Fibroblast of pulmonary artery (primary cell): ENCODE measurements at regions not wholly inside any gene's neighbourhood (a gene's known extent, or its start where the extent isn't known, plus 50 kb on each side); places are given as distances from the start of the nearest gene placed in this dataset.

Experiments
- DNase-seq: peaks from one replicate; pipeline ENCODE4 v3.0.0-alpha.2; 2010; ENCODE audit warnings: low read depth
- H3K4me3 ChIP-seq: replicated peaks from 2 replicates; pipeline ENCODE4 v1.5.1; 2011; ENCODE audit warnings: low read depth, mild to moderate bottlenecking, control low read depth, low read length, moderate library complexity
- TF ChIP-seq, protein P1 (sequence below): IDR thresholded peaks from 2 replicates; pipeline ENCODE4 v1.5.1; 2011; ENCODE audit warnings: mild to moderate bottlenecking, control low read depth, low read length, inconsistent platforms; ENCODE audit errors: missing control alignments

- TF ChIP-seq, protein P1, sequence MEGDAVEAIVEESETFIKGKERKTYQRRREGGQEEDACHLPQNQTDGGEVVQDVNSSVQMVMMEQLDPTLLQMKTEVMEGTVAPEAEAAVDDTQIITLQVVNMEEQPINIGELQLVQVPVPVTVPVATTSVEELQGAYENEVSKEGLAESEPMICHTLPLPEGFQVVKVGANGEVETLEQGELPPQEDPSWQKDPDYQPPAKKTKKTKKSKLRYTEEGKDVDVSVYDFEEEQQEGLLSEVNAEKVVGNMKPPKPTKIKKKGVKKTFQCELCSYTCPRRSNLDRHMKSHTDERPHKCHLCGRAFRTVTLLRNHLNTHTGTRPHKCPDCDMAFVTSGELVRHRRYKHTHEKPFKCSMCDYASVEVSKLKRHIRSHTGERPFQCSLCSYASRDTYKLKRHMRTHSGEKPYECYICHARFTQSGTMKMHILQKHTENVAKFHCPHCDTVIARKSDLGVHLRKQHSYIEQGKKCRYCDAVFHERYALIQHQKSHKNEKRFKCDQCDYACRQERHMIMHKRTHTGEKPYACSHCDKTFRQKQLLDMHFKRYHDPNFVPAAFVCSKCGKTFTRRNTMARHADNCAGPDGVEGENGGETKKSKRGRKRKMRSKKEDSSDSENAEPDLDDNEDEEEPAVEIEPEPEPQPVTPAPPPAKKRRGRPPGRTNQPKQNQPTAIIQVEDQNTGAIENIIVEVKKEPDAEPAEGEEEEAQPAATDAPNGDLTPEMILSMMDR: no peak
- no peak overlapping the region for H3K4me3 ChIP-seq
- DNase-seq: no peak
Observed at GRCh38 chr12:66733321-66733720, 54.4 kb upstream of the GRIP1 start.

DNA sequence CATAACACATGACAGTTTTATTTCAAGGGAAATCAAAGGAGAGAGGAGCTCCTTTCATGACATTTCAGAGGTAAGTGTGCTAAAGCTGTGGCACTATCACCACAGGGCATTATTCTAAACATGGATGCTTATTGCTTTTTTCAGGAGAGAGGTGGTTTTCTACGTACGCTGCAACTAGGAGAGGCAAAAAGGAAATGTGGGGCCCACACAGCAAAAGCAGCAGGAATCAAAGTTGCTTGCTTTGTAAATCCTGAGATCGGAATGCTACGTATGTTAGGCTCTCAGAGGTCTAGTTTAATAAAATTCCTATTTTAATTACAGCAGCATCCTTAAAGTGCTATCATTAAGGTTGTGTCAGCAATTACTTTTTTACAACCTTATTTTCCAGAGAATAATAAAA, 55.0 kb upstream of the GRIP1 start:
- no peak overlapping the region for H3K4me3 ChIP-seq
- no peak for DNase-seq
- TF ChIP-seq, protein P1: no peak

GRCh38 chr12:66735275-66735674, 56.4 kb upstream of the GRIP1 start:
- no peak overlapping the region for H3K4me3 ChIP-seq
- TF ChIP-seq, protein P1: no peak
- DNase-seq: no peak

- DNase-seq: no peak
- TF ChIP-seq, protein P1: no peak
- no peak overlapping the region for H3K4me3 ChIP-seq
Observed at GRCh38 chr12:66736931-66737330, 58.1 kb upstream of the GRIP1 start.

DNA sequence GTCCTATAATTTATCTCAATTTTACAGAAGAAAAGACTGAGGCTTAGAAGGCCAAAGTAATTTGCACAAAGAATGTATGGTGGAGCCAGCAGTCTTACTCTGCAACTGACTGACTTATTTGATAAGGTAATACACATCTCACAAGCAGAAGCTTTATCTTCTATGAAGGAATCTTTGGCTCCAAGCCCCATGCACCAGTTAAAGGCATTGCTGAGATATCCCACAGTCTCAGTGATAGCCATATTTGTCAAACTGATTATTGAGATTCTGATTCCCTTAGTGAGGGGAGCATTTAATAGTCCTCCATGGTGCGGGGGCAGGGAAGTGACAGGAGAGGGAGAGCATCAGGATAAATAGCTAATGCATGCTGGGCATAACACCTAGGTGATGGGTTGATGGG, 60.4 kb upstream of the GRIP1 start:
- DNase-seq: no peak
- H3K4me3 ChIP-seq: no peak overlapping the region
- TF ChIP-seq, protein P1: no peak

GRCh38 chr12:66739940-66740651, 61.2 kb upstream of the GRIP1 start:
- no peak for DNase-seq
- TF ChIP-seq, protein P1: no peak
- no peak overlapping the region for H3K4me3 ChIP-seq

GRCh38 chr12:66740732-66741131, 61.9 kb upstream of the GRIP1 start:
- TF ChIP-seq, protein P1: no peak
- H3K4me3 ChIP-seq: no peak overlapping the region

More at GRCh38 chr12:66740732-66741131, 61.9 kb upstream of the GRIP1 start:
- DNase-seq: no peak
